GM20000 (cell line): ENCODE measurements at regions not wholly inside any gene's neighbourhood (a gene's known extent, or its start where the extent isn't known, plus 50 kb on each side); places are given as distances from the start of the nearest gene placed in this dataset.
A peak's percentile ranks its signal among the peaks of the same experiment; 100 is the strongest.
"Not testable (repeated sequence)": the region's sequence is repeated elsewhere in the genome, so short reads cannot be mapped to it uniquely, and the experiment has no call there.

Experiments
- DNase-seq: peaks from one replicate; pipeline ENCODE4 v3.0.0; 2012; ENCODE audit warnings: low spot score
- TF ChIP-seq, protein P1 (sequence below): IDR thresholded peaks from 2 replicates; pipeline ENCODE4 v1.5.1; 2012; ENCODE audit warnings: mild to moderate bottlenecking, control low read depth; ENCODE audit errors: extremely low read depth, missing control alignments

DNA sequence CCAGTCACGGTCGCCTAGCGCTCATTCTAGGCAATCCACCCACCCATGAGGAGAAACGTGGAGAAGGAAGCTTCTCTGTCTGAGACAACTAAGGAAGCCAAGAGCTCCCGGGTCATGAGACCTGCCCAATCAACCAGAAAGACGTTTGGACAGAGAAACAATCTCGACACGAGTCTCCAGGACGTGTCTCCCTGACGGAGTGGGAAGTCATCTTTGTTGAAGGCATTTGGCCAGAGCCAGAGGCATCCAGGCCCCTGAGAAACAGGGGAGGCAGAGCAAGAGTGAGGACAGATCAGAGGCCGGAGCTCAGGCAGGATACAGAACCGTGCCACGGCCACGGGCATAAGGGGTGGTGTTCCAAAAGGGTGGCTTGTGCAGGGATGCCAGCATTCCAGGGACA lies 479.0 kb downstream of the SPATA31A7 start:
- TF ChIP-seq, protein P1, sequence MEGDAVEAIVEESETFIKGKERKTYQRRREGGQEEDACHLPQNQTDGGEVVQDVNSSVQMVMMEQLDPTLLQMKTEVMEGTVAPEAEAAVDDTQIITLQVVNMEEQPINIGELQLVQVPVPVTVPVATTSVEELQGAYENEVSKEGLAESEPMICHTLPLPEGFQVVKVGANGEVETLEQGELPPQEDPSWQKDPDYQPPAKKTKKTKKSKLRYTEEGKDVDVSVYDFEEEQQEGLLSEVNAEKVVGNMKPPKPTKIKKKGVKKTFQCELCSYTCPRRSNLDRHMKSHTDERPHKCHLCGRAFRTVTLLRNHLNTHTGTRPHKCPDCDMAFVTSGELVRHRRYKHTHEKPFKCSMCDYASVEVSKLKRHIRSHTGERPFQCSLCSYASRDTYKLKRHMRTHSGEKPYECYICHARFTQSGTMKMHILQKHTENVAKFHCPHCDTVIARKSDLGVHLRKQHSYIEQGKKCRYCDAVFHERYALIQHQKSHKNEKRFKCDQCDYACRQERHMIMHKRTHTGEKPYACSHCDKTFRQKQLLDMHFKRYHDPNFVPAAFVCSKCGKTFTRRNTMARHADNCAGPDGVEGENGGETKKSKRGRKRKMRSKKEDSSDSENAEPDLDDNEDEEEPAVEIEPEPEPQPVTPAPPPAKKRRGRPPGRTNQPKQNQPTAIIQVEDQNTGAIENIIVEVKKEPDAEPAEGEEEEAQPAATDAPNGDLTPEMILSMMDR: no peak
- peak; percentile 2 for DNase-seq

DNA sequence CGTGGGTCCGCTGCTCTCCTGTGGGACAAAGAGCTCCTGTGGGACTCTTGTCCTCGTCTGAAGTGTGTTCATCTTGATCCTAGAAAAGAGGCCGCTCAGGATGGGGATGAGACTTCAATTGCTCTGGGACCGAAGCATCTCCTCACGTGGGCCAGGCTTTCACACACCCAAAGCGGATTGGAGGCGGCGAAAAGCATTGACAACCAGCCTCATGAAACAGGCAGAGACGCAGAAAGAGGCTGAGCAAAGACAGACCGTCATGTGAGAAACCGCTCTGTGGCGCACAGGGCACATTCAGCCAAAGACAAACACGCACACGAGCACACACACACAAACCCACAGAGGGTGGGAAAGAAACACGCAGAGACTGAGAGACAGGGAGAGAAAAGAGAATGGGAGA lies 479.5 kb downstream of the SPATA31A7 start:
- DNase-seq: peak; percentile 6
- TF ChIP-seq, protein P1: no peak

- not testable (repeated sequence) for DNase-seq
These were observed 480.1 kb downstream of the SPATA31A7 start for GRCh38 chr9:61669831-61670505.

DNA sequence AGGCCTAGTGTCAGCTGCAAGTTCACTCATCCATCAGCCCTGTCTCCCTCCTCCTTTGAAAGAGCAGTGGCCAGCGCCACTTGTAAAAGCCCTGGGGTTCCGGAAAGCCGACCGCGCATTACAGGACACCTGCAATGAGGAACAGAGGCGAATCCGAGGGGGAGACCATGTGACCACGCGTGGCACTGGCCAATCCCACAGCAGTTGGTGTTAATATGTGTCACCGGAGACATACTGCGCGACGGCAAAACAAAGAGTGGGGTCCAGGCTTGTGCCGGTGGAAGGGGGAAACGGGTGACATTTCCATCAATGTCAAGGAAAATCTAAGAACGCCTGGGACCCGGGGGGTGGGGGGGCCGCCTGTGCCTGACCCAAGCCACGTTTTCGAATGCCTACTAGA lies 480.8 kb downstream of the SPATA31A7 start:
- TF ChIP-seq, protein P1: no peak
- no peak for DNase-seq

- peak; percentile 30 for DNase-seq
These were observed 481.6 kb downstream of the SPATA31A7 start for GRCh38 chr9:61671276-61671973.

GRCh38 chr9:61672107-61672541 lies 482.3 kb downstream of the SPATA31A7 start:
- not testable (repeated sequence) for DNase-seq

More at GRCh38 chr9:61671276-61671973, 481.6 kb downstream of the SPATA31A7 start:
- TF ChIP-seq, protein P1: no peak

DNA sequence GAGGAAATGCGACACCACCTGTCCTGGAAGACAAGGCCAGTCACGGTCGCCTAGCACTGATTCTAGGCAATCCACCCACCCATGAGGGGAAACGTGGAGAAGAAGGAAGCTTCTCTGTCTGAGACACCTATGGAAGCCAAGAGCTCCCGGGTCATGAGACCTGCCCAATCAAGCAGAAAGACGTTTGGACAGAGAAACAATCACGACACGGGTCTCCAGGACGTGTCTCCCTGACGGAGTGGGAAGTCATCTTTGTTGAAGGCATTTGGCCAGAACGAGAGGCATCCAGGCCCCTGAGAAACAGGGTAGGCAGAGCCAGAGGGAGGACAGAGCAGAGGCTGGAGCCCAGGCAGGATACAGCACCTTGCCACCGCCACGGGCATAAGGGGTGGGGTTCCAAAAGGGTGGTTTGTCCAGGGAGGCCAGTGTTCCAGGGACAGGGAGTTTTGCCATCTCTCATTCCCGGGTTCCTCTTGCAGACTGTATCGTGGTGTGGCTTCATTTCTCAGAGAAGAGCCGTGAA lies 482.9 kb downstream of the SPATA31A7 start:
- not testable (repeated sequence) for DNase-seq

GRCh38 chr9:61673247-61673646 lies 483.4 kb downstream of the SPATA31A7 start:
- TF ChIP-seq, protein P1: no peak
- DNase-seq: peak; percentile 1

DNA sequence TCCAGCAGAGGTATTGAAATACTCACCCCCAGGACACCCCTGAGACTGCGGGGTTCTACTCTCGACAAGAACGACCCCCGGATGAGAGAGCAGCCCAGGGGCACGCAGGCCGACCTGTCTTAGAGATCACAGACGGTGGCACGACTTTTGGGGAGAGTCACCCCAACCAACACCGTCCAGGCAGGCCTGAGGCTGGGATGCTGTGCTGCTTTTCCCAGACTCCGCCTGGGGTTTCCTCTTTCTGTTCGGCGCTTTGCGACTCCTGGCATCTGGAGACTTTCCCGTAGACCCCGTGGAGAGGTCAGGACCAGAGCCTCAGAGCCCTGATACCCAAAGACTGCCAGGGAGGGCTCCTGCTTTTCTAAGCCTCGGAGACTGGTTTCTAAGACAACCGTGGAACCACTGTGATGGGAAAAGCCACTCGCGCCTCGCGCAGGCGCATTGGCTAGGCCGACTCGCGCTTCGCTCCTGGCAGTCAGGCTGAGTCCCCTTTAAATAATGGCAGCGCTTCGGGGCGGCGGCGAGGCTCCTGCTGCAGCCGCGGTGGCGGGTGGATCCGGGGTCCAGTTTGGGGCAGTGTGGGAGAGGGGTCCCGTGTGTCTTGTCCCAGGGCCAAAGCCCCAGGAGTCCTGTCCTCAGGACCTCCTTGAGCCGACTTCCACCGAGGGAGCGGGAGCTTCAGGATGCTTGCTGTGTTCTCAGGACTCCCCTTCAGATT lies 484.0 kb downstream of the SPATA31A7 start:
- TF ChIP-seq, protein P1: no peak
- DNase-seq: peak; percentile 0
